ENCODE measurements at regions not wholly inside any gene's neighbourhood (a gene's known extent, or its start where the extent isn't known, plus 50 kb on each side); places are given as distances from the start of the nearest gene placed in this dataset.

GRCh38 chr5:169424279-169424655 lies 123.3 kb upstream of the SLIT3 start:
- TF ChIP-seq CTCF (IDR thresholded peaks at IDR 0.05; ENCODE audit: control extremely low read depth in 1 of 3, insufficient read depth in 1 of 3, low read depth in 1 of 3, low read length in 3 of 3) = no peak
- no peak for TF ChIP-seq RFX5 (IDR thresholded peaks at IDR 0.05; ENCODE audit: borderline replicate concordance, low read depth, low read length)
- TF ChIP-seq EZH2 (IDR thresholded peaks at IDR 0.05; ENCODE audit: low read depth, low read length, severe bottlenecking) = no peak
- no peak for TF ChIP-seq EGR1 (IDR thresholded peaks at IDR 0.05; ENCODE audit: borderline replicate concordance, low read depth, low read length)
- TF ChIP-seq TBP (IDR thresholded peaks at IDR 0.05; ENCODE audit: low read depth, low read length) = no peak
- TF ChIP-seq GABPA (IDR thresholded peaks at IDR 0.05; ENCODE audit: borderline replicate concordance, insufficient read depth, low read length) = no peak

Data from H1 (cell line).